SH-SY5Y (cell line): ENCODE measurements at regions not wholly inside any gene's neighbourhood (a gene's known extent, or its start where the extent isn't known, plus 50 kb on each side); places are given as distances from the start of the nearest gene placed in this dataset.

ENCODE experiments used
- GATA2 ChIP-seq: IDR thresholded peaks from 2 replicates; pipeline ENCODE4 v1.6.1; 2011; ENCODE audit warnings: mild to moderate bottlenecking, low read depth, low read length
- GATA3 ChIP-seq: IDR thresholded peaks from 2 replicates; pipeline ENCODE4 v1.6.1; 2011; ENCODE audit warnings: low read depth, mild to moderate bottlenecking, low read length, moderate library complexity

- TF ChIP-seq GATA2 (peak; percentile 99), GATA3 (peak; percentile 97)
Measured at GRCh38 chr11:13110929-13111812, 102.1 kb downstream of the RASSF10 start.
